ENCODE measurements at regions not wholly inside any gene's neighbourhood (a gene's known extent, or its start where the extent isn't known, plus 50 kb on each side); places are given as distances from the start of the nearest gene placed in this dataset.
"Not testable (repeated sequence)": the region's sequence is repeated elsewhere in the genome, so short reads cannot be mapped to it uniquely, and the experiment has no call there.

DNA sequence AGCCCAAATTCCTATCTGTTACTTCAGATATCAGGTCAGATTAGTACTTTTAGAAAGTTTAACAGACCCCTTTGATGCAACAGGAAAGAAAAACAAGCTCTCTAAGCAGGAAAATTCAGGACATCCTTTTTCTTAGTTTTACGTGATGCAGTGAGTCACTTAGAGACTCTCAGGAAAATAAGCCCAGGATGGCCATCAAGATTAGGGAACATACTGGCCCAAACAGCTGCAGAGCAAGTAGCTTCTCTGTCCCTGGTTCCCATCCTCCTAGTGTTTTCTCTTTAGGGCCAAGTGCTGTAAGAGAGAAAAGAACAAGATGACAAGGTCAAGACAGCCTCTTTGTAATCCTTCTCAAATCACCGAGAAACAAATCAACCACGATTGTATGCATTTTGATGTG lies 219.1 kb downstream of the ZNF674 start:
- TF ChIP-seq, protein P1, sequence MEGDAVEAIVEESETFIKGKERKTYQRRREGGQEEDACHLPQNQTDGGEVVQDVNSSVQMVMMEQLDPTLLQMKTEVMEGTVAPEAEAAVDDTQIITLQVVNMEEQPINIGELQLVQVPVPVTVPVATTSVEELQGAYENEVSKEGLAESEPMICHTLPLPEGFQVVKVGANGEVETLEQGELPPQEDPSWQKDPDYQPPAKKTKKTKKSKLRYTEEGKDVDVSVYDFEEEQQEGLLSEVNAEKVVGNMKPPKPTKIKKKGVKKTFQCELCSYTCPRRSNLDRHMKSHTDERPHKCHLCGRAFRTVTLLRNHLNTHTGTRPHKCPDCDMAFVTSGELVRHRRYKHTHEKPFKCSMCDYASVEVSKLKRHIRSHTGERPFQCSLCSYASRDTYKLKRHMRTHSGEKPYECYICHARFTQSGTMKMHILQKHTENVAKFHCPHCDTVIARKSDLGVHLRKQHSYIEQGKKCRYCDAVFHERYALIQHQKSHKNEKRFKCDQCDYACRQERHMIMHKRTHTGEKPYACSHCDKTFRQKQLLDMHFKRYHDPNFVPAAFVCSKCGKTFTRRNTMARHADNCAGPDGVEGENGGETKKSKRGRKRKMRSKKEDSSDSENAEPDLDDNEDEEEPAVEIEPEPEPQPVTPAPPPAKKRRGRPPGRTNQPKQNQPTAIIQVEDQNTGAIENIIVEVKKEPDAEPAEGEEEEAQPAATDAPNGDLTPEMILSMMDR (IDR thresholded peaks at IDR 0.05): no peak
- TF ChIP-seq POLR2A (IDR thresholded peaks at IDR 0.05) (no peak), EP300 (IDR thresholded peaks at IDR 0.05) (no peak), POLR2AphosphoS5 (IDR thresholded peaks at IDR 0.05) (no peak)
- H3K9me3 ChIP-seq: no peaks in the 10 kb centered on the region
- peaks cover 0 to 21% (median 3%) of the 10 kb centered on the region in 4 donors for H3K4me1 ChIP-seq
- 49 to 55% methylated on average over 3 of the region's 3 CpGs for WGBS, 2 donors
- H3K27ac ChIP-seq: peak overlapping the region in 1 of 4 donors; percentile 44
- H3K36me3 ChIP-seq: no peaks in the 10 kb centered on the region
- H3K4me3 ChIP-seq: no peak overlapping the region
- DNase-seq (no peak), ATAC-seq (ENCODE audit: low FRiP score in 2 of 2) (no peak)
- no peaks in the 10 kb centered on the region for H3K27me3 ChIP-seq

DNA sequence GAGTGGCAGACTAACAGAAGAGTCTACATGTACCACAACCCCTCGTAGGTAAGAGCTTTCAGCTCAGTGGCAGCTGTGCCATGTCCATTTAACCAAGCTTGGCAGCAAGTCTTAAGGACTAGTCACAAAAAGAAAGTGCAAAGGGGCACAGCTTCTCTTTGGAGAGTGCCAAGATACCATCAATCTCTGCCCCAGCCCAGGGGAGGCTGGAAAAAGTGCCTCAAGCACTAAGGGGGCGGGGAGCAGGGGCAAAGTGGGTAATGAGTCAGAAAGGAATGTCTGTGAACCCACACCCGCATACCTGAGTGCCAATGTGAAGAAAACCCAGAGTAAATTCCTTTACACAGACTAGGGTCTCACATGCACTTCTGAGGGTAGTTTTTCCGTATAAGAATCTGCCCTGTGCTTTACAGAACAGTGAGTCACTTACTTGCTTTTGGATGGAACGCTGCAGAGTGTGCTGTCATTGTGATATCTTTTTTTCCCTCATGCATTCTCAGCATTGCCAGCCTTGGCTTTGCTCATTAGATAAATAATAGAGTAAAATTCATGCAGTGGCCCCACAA lies 219.8 kb downstream of the ZNF674 start:
- ATAC-seq (ENCODE audit: low FRiP score in 2 of 2) (peak in 1 of 2 donors; percentile 70), DNase-seq (peak in 1 of 2 donors; percentile 21)
- Histone ChIP-seq H3K27ac (peak overlapping the region in 1 of 4 donors; percentile 7), H3K9me3 (no peaks in the 10 kb centered on the region), H3K4me3 (no peak overlapping the region), H3K4me1 (peaks cover 0 to 21% (median 3%) of the 10 kb centered on the region in 4 donors), H3K27me3 (no peaks in the 10 kb centered on the region), H3K36me3 (no peaks in the 10 kb centered on the region)
- 40 to 62% methylated on average over 5 of the region's 5 CpGs for WGBS, 2 donors
- no peak for TF ChIP-seq POLR2AphosphoS5 (IDR thresholded peaks at IDR 0.05)
- TF ChIP-seq, protein P1 (IDR thresholded peaks at IDR 0.05): no peak
- no peak for TF ChIP-seq POLR2A (IDR thresholded peaks at IDR 0.05)
- no peak for TF ChIP-seq EP300 (IDR thresholded peaks at IDR 0.05)

DNA sequence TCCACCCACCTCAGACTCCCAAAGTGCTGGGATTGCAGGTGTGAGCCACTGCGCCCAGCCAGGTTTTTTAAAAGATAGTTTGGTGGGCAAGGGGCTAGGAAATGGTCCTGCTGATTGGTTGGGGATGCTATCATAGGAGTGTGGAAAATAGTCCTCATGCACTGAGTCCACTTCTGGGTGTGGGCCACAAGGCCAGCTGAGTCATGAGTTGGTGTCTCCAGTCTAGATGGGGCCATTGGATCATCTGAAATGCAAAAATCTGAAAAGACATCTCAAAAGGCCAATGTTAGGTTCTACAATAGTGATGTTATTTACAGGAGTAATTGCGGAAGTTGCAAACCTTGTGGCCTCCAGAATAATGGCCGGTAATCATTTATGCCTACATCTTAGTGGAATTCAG lies 221.1 kb downstream of the ZNF674 start:
- DNase-seq (no peak), ATAC-seq (ENCODE audit: low FRiP score in 2 of 2) (no peak)
- H3K4me3 ChIP-seq: no peak overlapping the region
- peaks cover 0 to 21% (median 3%) of the 10 kb centered on the region in 4 donors for H3K4me1 ChIP-seq
- TF ChIP-seq EP300 (IDR thresholded peaks at IDR 0.05): no peak
- no peak for TF ChIP-seq POLR2A (IDR thresholded peaks at IDR 0.05)
- TF ChIP-seq POLR2AphosphoS5 (IDR thresholded peaks at IDR 0.05): no peak
- TF ChIP-seq, protein P1 (IDR thresholded peaks at IDR 0.05): no peak
- H3K27ac ChIP-seq: no peak overlapping the region
- no peaks in the 10 kb centered on the region for H3K36me3 ChIP-seq
- WGBS, 2 donors: 74 to 100% methylated on average over 1 to 3 of the region's 3 CpGs
- H3K27me3 ChIP-seq: no peaks in the 10 kb centered on the region
- no peaks in the 10 kb centered on the region for H3K9me3 ChIP-seq

DNA sequence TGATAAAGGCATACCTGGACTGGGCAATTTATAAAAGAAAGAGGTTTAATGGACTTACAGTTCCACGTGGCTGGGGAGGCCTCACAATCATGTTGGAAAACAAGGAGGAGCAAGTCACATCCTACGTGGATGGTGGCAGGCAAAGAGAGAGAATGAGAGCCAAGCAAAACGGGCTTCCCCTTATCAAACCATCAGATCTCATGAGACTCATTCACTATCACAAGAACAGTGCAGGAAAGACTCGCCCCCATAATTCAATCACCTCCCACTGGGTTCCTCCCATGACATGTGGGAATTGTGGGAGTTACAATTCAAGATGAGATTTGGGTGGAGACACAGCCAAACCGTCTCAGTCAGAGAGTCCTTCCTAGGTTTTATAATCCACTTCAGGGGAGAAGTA lies 222.3 kb downstream of the ZNF674 start:
- H3K27ac ChIP-seq; DNase-seq; H3K4me3 ChIP-seq; H3K9me3 ChIP-seq; H3K27me3 ChIP-seq; H3K36me3 ChIP-seq; ATAC-seq (ENCODE audit: low FRiP score in 2 of 2): not testable (repeated sequence)
- 49 to 84% methylated on average over 5 of the region's 5 CpGs for WGBS, 2 donors
- H3K4me1 ChIP-seq: peaks cover 0 to 21% (median 2%) of the 10 kb centered on the region in 4 donors

DNA sequence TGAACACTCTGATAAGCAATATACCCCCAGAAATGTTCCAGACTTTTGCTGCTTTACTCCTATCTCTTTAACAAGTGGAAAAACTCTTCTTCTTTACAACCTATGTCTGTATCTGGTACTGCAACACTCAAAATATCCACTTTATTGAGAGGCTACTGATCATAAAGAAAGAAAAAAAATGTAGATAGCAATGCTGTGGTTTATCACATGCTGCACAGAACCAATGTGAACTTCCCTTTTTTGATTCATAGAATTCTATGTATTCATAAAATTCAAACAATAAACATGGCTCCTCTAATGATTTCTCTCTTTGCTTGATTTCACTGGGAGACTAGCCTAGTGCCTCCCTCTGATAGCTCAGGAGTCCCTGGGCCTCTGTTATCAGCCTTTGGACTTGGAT lies 223.5 kb downstream of the ZNF674 start:
- Histone ChIP-seq H3K4me3 (no peak overlapping the region), H3K27me3 (no peaks in the 10 kb centered on the region), H3K9me3 (no peaks in the 10 kb centered on the region), H3K36me3 (no peaks in the 10 kb centered on the region), H3K27ac (no peak overlapping the region), H3K4me1 (peaks cover 0 to 13% (median 2%) of the 10 kb centered on the region in 4 donors)
- no peak for DNase-seq
- no peak for TF ChIP-seq POLR2AphosphoS5 (IDR thresholded peaks at IDR 0.05)
- TF ChIP-seq, protein P1 (IDR thresholded peaks at IDR 0.05): no peak
- TF ChIP-seq EP300 (IDR thresholded peaks at IDR 0.05): no peak
- no peak for TF ChIP-seq POLR2A (IDR thresholded peaks at IDR 0.05)
- no peak for ATAC-seq (ENCODE audit: low FRiP score in 2 of 2)
